ENCODE measurements at regions not wholly inside any gene's neighbourhood (a gene's known extent, or its start where the extent isn't known, plus 50 kb on each side); places are given as distances from the start of the nearest gene placed in this dataset.

- Histone ChIP-seq H3K27ac (ENCODE audit: low read depth, low read length) (no peak overlapping the region), H3K36me3 (ENCODE audit: low read length) (no peaks in the 10 kb centered on the region), H3K79me2 (ENCODE audit: insufficient read depth, low read length) (no peaks in the 10 kb centered on the region), H3K4me3 (ENCODE audit: insufficient read depth, low read length, poor library complexity, severe bottlenecking) (no peak overlapping the region), H2AFZ (ENCODE audit: low read depth, low read length, severe bottlenecking) (no peak overlapping the region), H3K9me3 (ENCODE audit: insufficient read depth, low read length) (no peaks in the 10 kb centered on the region), H3K9ac (ENCODE audit: low read length) (no peak overlapping the region), H3K27me3 (ENCODE audit: low read length) (no peaks in the 10 kb centered on the region), H4K20me1 (ENCODE audit: low read depth, low read length) (no peaks in the 10 kb centered on the region), H3K4me2 (ENCODE audit: low read depth, low read length, poor library complexity, severe bottlenecking) (no peak overlapping the region), H3F3A (ENCODE audit: insufficient read depth) (no peaks in the 10 kb centered on the region), H3K9me2 (replicated peaks; ENCODE audit: insufficient read depth, low read length) (no peaks in the 10 kb centered on the region)
- TF ChIP-seq CTCF (IDR thresholded peaks at IDR 0.05; ENCODE audit: insufficient read depth, low read length, poor library complexity, severe bottlenecking) (no peak), EZH2phosphoT487 (conservative IDR thresholded peaks at IDR 0.05; ENCODE audit: low read length) (no peak)
These were observed 337.1 kb downstream of the DYSF start for GRCh38 chr2:71790226-71791060.

DNA sequence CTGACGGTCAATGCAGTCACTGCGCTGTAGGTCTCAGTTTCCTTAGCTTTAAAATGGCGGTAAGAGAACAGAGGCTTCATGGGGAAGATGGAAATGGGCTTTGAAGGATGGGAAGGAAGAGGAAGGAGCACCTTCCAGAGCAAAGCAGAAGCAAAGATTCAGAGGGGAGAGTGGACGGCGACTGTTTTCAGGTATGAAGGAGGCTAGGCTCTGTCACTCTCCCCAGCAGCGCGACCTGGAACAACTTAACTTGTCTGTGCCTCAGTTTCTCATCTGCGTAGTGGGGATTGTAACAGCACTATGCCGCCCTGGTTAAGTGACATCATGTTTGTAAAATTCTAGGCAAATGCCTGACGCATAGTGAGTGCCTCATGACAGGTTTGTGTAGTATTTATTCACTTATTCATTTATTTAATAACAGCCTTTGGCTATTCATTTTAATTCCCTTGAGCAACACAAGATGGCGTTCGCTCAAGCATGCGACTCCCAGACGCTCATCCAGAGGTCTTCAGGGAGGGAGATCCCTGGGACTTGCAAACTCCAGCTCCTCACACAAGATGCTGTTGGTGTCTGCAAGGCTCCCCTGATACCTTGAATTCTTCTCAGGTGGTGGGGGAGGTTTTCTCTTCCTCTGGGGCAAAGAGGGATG lies 336.3 kb downstream of the DYSF start:
- no peak for TF ChIP-seq EZH2phosphoT487 (conservative IDR thresholded peaks at IDR 0.05; ENCODE audit: low read length)
- no peak for TF ChIP-seq CTCF (IDR thresholded peaks at IDR 0.05; ENCODE audit: insufficient read depth, low read length, poor library complexity, severe bottlenecking)

GRCh38 chr2:71788601-71789240 lies 335.4 kb downstream of the DYSF start:
- TF ChIP-seq EZH2phosphoT487 (conservative IDR thresholded peaks at IDR 0.05; ENCODE audit: low read length) = no peak
- no peak for TF ChIP-seq CTCF (IDR thresholded peaks at IDR 0.05; ENCODE audit: insufficient read depth, low read length, poor library complexity, severe bottlenecking)
- Histone ChIP-seq H3K4me2 (ENCODE audit: low read depth, low read length, poor library complexity, severe bottlenecking) (no peak overlapping the region), H4K20me1 (ENCODE audit: low read depth, low read length) (no peaks in the 10 kb centered on the region), H3K9me2 (replicated peaks; ENCODE audit: insufficient read depth, low read length) (no peaks in the 10 kb centered on the region), H3K9ac (ENCODE audit: low read length) (no peak overlapping the region), H2AFZ (ENCODE audit: low read depth, low read length, severe bottlenecking) (no peak overlapping the region), H3K36me3 (ENCODE audit: low read length) (no peaks in the 10 kb centered on the region), H3K27ac (ENCODE audit: low read depth, low read length) (no peak overlapping the region), H3K27me3 (ENCODE audit: low read length) (no peaks in the 10 kb centered on the region), H3K4me3 (ENCODE audit: insufficient read depth, low read length, poor library complexity, severe bottlenecking) (no peak overlapping the region), H3F3A (ENCODE audit: insufficient read depth) (no peaks in the 10 kb centered on the region), H3K9me3 (ENCODE audit: insufficient read depth, low read length) (no peaks in the 10 kb centered on the region), H3K79me2 (ENCODE audit: insufficient read depth, low read length) (no peaks in the 10 kb centered on the region)

More for the DNA sequence above, 336.3 kb downstream of the DYSF start:
- Histone ChIP-seq H3K79me2 (ENCODE audit: insufficient read depth, low read length) (no peaks in the 10 kb centered on the region), H3F3A (ENCODE audit: insufficient read depth) (no peaks in the 10 kb centered on the region), H3K9ac (ENCODE audit: low read length) (no peak overlapping the region), H3K27me3 (ENCODE audit: low read length) (no peaks in the 10 kb centered on the region), H3K36me3 (ENCODE audit: low read length) (no peaks in the 10 kb centered on the region), H3K4me2 (ENCODE audit: low read depth, low read length, poor library complexity, severe bottlenecking) (no peak overlapping the region), H3K9me3 (ENCODE audit: insufficient read depth, low read length) (no peaks in the 10 kb centered on the region), H3K9me2 (replicated peaks; ENCODE audit: insufficient read depth, low read length) (no peaks in the 10 kb centered on the region), H3K27ac (ENCODE audit: low read depth, low read length) (no peak overlapping the region), H4K20me1 (ENCODE audit: low read depth, low read length) (no peaks in the 10 kb centered on the region), H2AFZ (ENCODE audit: low read depth, low read length, severe bottlenecking) (no peak overlapping the region), H3K4me3 (ENCODE audit: insufficient read depth, low read length, poor library complexity, severe bottlenecking) (no peak overlapping the region)
